Panc1 (cell line): ENCODE measurements at regions not wholly inside any gene's neighbourhood (a gene's known extent, or its start where the extent isn't known, plus 50 kb on each side); places are given as distances from the start of the nearest gene placed in this dataset.

Experiments used
- ATAC-seq: fragments of 200-7000 bp; cut with Tn5 transposase; 2 replicates; pipeline ENCODE4 v1.9.1; 2020; ENCODE audit warnings: mild to moderate bottlenecking, moderate library complexity
- BruUV-seq: library from RNA; stranded (reverse); fragments of 400-500 nt; replicated peaks from 2 replicates; lab custom pipeline; 2021; lab: Mats Ljungman, UMichigan
- CTCF ChIA-PET: fragments of 300-600 bp; sonication (Branson Sonifier 250); formaldehyde crosslinking; loops from one replicate; lab custom pipeline; 2022; ENCODE audit warnings: antibody characterized with exemption; lab: Charles Lee
- POLR2A ChIA-PET: fragments of 300-600 bp; sonication (Branson Sonifier 250); formaldehyde crosslinking; loops from one replicate; lab custom pipeline; 2022; ENCODE audit warnings: antibody characterized with exemption; lab: Charles Lee
- DNase-seq: peaks from one replicate; pipeline ENCODE4 v3.0.0-alpha.2; 2010; ENCODE audit warnings: low read depth, low spot score
- H3K27ac ChIP-seq: 2 replicates; pipeline ENCODE4 v1.5.1; 2011; ENCODE audit warnings: mild to moderate bottlenecking, low read length, inconsistent platforms
- H3K27me3 ChIP-seq: fragments of 200-500 bp; sonication (Bioruptor generic); 2 replicates; pipeline ENCODE4 v1.6.0; 2014; ENCODE audit warnings: low read length, inconsistent platforms; ENCODE audit not compliant: control insufficient read depth, insufficient read depth
- H3K36me3 ChIP-seq: fragments of 200-500 bp; sonication (Bioruptor generic); 2 replicates; pipeline ENCODE4 v1.5.1; 2014; ENCODE audit warnings: inconsistent platforms, mild to moderate bottlenecking, low read length, moderate library complexity; ENCODE audit not compliant: control insufficient read depth, insufficient read depth
- H3K4me1 ChIP-seq: 2 replicates; pipeline ENCODE4 v1.5.1; 2011; ENCODE audit warnings: inconsistent platforms, mild to moderate bottlenecking, low read length, moderate library complexity; ENCODE audit not compliant: control insufficient read depth, insufficient read depth
- H3K4me3 ChIP-seq, 2 experiments: 2 replicates each; pipeline ENCODE4 v1.5.1; 2011 to 2012; ENCODE audit warnings: low read depth in 2 of 2, low read length in 2 of 2, mild to moderate bottlenecking in 2 of 2, inconsistent platforms in 1 of 2, moderate library complexity in 1 of 2
- H3K9me3 ChIP-seq: fragments of 200-500 bp; sonication (Bioruptor generic); 2 replicates; pipeline ENCODE4 v1.5.1; 2014; ENCODE audit warnings: low read depth, mild to moderate bottlenecking, inconsistent platforms, low read length, moderate library complexity; ENCODE audit not compliant: control insufficient read depth, insufficient read depth
- CTCF ChIP-seq: fragments of 450-650 bp; IDR thresholded peaks from 2 replicates; pipeline ENCODE4 v1.5.1; 2017; ENCODE audit warnings: mild to moderate bottlenecking
- POLR2AphosphoS5 ChIP-seq: IDR thresholded peaks from 2 replicates; pipeline ENCODE4 v1.6.1; 2012; ENCODE audit warnings: mild to moderate bottlenecking, low read depth, low read length, moderate library complexity
- SIN3A ChIP-seq: IDR thresholded peaks from 2 replicates; pipeline ENCODE4 v1.6.1; 2012; ENCODE audit warnings: low read depth, mild to moderate bottlenecking, low read length, moderate library complexity, borderline replicate concordance; ENCODE audit not compliant: insufficient read depth
- TCF7L2 ChIP-seq: IDR thresholded peaks from 2 replicates; pipeline ENCODE4 v1.6.1; 2011; ENCODE audit warnings: mild to moderate bottlenecking, low read depth, low read length, inconsistent platforms
- in situ Hi-C: cut with HindIII; loops from 2 replicates; pipeline ENCODE4 v1.10.0; 2016; ENCODE audit warnings: low sequenced_read_pairs, low pct_unique_long_range_greater_than_20kb
- intact Hi-C: fragments of 100-400 bp; cut with micrococcal nuclease; formaldehyde crosslinking; loops from one replicate; pipeline ENCODE4 v1.10.0; 2022; ENCODE audit not compliant: unreplicated experiment
- TF ChIP-seq, protein P1 (sequence below), 2 experiments: IDR thresholded peaks; 2 replicates each; pipeline ENCODE4 v1.6.1; 2011 to 2012; ENCODE audit warnings: low read depth in 2 of 2, control low read depth in 1 of 2, low read length in 1 of 2, mild to moderate bottlenecking in 1 of 2, moderate library complexity in 1 of 2; ENCODE audit not compliant: insufficient read depth in 1 of 2

GRCh38 chr1:118243269-118243668 is 58.2 kb upstream of the SPAG17 start:
- DNase-seq, result no peak
- H3K27me3 ChIP-seq, result no peaks in the 10 kb centered on the region
- no peaks in the 10 kb centered on the region for H3K36me3 ChIP-seq
- no TSS peak for BruUV-seq
- H3K9me3 ChIP-seq, result no peaks in the 10 kb centered on the region
- ATAC-seq, result no peak
- no peak overlapping the region for H3K4me3 ChIP-seq
- no peaks in the 10 kb centered on the region for H3K4me1 ChIP-seq
- CTCF ChIA-PET, result no interaction called here
- POLR2A ChIA-PET, result no interaction called here
- intact Hi-C loops (no loop called here), in situ Hi-C loops (no loop called here)
- no peak overlapping the region for H3K27ac ChIP-seq
- TF ChIP-seq SIN3A (no peak), TCF7L2 (no peak), POLR2AphosphoS5 (no peak), CTCF (no peak)
- TF ChIP-seq, protein P1, sequence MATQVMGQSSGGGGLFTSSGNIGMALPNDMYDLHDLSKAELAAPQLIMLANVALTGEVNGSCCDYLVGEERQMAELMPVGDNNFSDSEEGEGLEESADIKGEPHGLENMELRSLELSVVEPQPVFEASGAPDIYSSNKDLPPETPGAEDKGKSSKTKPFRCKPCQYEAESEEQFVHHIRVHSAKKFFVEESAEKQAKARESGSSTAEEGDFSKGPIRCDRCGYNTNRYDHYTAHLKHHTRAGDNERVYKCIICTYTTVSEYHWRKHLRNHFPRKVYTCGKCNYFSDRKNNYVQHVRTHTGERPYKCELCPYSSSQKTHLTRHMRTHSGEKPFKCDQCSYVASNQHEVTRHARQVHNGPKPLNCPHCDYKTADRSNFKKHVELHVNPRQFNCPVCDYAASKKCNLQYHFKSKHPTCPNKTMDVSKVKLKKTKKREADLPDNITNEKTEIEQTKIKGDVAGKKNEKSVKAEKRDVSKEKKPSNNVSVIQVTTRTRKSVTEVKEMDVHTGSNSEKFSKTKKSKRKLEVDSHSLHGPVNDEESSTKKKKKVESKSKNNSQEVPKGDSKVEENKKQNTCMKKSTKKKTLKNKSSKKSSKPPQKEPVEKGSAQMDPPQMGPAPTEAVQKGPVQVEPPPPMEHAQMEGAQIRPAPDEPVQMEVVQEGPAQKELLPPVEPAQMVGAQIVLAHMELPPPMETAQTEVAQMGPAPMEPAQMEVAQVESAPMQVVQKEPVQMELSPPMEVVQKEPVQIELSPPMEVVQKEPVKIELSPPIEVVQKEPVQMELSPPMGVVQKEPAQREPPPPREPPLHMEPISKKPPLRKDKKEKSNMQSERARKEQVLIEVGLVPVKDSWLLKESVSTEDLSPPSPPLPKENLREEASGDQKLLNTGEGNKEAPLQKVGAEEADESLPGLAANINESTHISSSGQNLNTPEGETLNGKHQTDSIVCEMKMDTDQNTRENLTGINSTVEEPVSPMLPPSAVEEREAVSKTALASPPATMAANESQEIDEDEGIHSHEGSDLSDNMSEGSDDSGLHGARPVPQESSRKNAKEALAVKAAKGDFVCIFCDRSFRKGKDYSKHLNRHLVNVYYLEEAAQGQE (IDR thresholded peaks at IDR 0.05; ENCODE audit: insufficient read depth in 1 of 2, low read depth in 2 of 2, low read length in 1 of 2), result no peak
